MM.1S (cell line): ENCODE measurements at regions not wholly inside any gene's neighbourhood (a gene's known extent, or its start where the extent isn't known, plus 50 kb on each side); places are given as distances from the start of the nearest gene placed in this dataset.

Experiments
- DNase-seq: peaks from one replicate; pipeline ENCODE4 v3.0.0-alpha.2; 2015
- H2AFZ ChIP-seq: fragments of 300-600 bp; sonication (generic); 2 replicates; pipeline ENCODE4 v1.6.0; 2016; ENCODE audit warnings: antibody characterized with exemption, low read length
- H3F3A ChIP-seq: fragments of 300-600 bp; sonication (generic); 2 replicates; pipeline ENCODE4 v1.6.1; 2016; ENCODE audit warnings: mild to moderate bottlenecking, antibody characterized with exemption, low read length, moderate library complexity, mixed read lengths; ENCODE audit not compliant: insufficient read depth
- H3K27ac ChIP-seq: fragments of 300-600 bp; sonication (generic); 2 replicates; pipeline ENCODE4 v1.5.1; 2016; ENCODE audit warnings: mild to moderate bottlenecking, low read length
- H3K27me3 ChIP-seq: fragments of 300-600 bp; sonication (generic); replicated peaks from 2 replicates; pipeline ENCODE4 v1.6.0; 2016; ENCODE audit warnings: low read length; ENCODE audit not compliant: insufficient read depth
- H3K36me3 ChIP-seq: fragments of 300-600 bp; sonication (generic); replicated peaks from 2 replicates; pipeline ENCODE4 v1.6.1; 2016; ENCODE audit warnings: mild to moderate bottlenecking, low read length, mixed read lengths; ENCODE audit not compliant: insufficient read depth
- H3K4me1 ChIP-seq: fragments of 300-600 bp; sonication (generic); 2 replicates; pipeline ENCODE4 v1.6.1; 2016; ENCODE audit warnings: low read length, mixed read lengths
- H3K4me2 ChIP-seq: fragments of 300-600 bp; sonication (generic); 2 replicates; pipeline ENCODE4 v1.6.0; 2016; ENCODE audit warnings: low read depth, low read length
- H3K4me3 ChIP-seq: fragments of 300-600 bp; sonication (generic); 2 replicates; pipeline ENCODE4 v1.5.1; 2016; ENCODE audit warnings: low read length, mixed read lengths
- H3K79me2 ChIP-seq: fragments of 300-600 bp; sonication (generic); 2 replicates; pipeline ENCODE4 v1.6.1; 2016; ENCODE audit warnings: mixed run types, low read length, mixed read lengths
- H3K9ac ChIP-seq: fragments of 300-600 bp; sonication (generic); 2 replicates; pipeline ENCODE4 v1.6.1; 2016; ENCODE audit warnings: low read length, mixed read lengths
- H3K9me2 ChIP-seq: fragments of 300-600 bp; sonication (generic); replicated peaks from 2 replicates; pipeline ENCODE4 v1.6.1; 2016; ENCODE audit warnings: mild to moderate bottlenecking, low read length, mixed read lengths; ENCODE audit not compliant: insufficient read depth
- H3K9me3 ChIP-seq: fragments of 300-600 bp; sonication (generic); replicated peaks from 2 replicates; pipeline ENCODE4 v1.6.1; 2016; ENCODE audit warnings: mild to moderate bottlenecking, low read length, mixed read lengths; ENCODE audit not compliant: insufficient read depth
- H4K20me1 ChIP-seq: fragments of 300-600 bp; sonication (generic); 2 replicates; pipeline ENCODE4 v1.6.1; 2016; ENCODE audit warnings: mild to moderate bottlenecking, low read length, moderate library complexity, mixed read lengths; ENCODE audit not compliant: insufficient read depth
- CTCF ChIP-seq: fragments of 300-600 bp; sonication (generic); IDR thresholded peaks from 2 replicates; pipeline ENCODE4 v1.5.1; 2016; ENCODE audit warnings: antibody characterized with exemption, low read length, mixed read lengths
- EZH2 ChIP-seq: fragments of 300-600 bp; sonication (generic); optimal IDR thresholded peaks from 2 replicates; pipeline ENCODE3; 2017; ENCODE audit warnings: low read depth, mild to moderate bottlenecking, antibody characterized with exemption, low read length, mixed read lengths
- EZH2phosphoT487 ChIP-seq: fragments of 300-600 bp; sonication (generic); IDR thresholded peaks from 2 replicates; pipeline ENCODE4 v1.6.1; 2018; ENCODE audit warnings: antibody characterized with exemption, low read length

GRCh38 chr14:82533351-82533750 lies 999.7 kb upstream of the SEL1L start:
- no peak overlapping the region for H2AFZ ChIP-seq
- no peaks in the 10 kb centered on the region for H4K20me1 ChIP-seq
- TF ChIP-seq EZH2phosphoT487 (no peak), CTCF (no peak)
- no peaks in the 10 kb centered on the region for H3K4me1 ChIP-seq
- no peaks in the 10 kb centered on the region for H3F3A ChIP-seq
- H3K4me3 ChIP-seq: no peak overlapping the region
- H3K9me2 ChIP-seq: no peaks in the 10 kb centered on the region
- no peaks in the 10 kb centered on the region for H3K27me3 ChIP-seq
- no peaks in the 10 kb centered on the region for H3K36me3 ChIP-seq
- H3K27ac ChIP-seq: no peak overlapping the region
- no peak for DNase-seq
- H3K79me2 ChIP-seq: no peaks in the 10 kb centered on the region
- no peak overlapping the region for H3K4me2 ChIP-seq
- H3K9ac ChIP-seq: no peak overlapping the region
- H3K9me3 ChIP-seq: no peaks in the 10 kb centered on the region

- Histone ChIP-seq H3F3A (no peaks in the 10 kb centered on the region), H3K9me2 (no peaks in the 10 kb centered on the region), H4K20me1 (no peaks in the 10 kb centered on the region), H3K9me3 (no peaks in the 10 kb centered on the region), H3K27ac (no peak overlapping the region), H3K9ac (no peak overlapping the region), H3K4me2 (no peak overlapping the region), H3K4me3 (no peak overlapping the region), H3K4me1 (no peaks in the 10 kb centered on the region), H3K36me3 (no peaks in the 10 kb centered on the region), H3K27me3 (no peaks in the 10 kb centered on the region), H2AFZ (no peak overlapping the region), H3K79me2 (no peaks in the 10 kb centered on the region)
- no peak for DNase-seq
- TF ChIP-seq CTCF (no peak), EZH2phosphoT487 (no peak), EZH2 (no peak)
These were observed 1002.9 kb upstream of the SEL1L start for GRCh38 chr14:82536566-82536965.

- no peaks in the 10 kb centered on the region for H3K9me2 ChIP-seq
- H3K9ac ChIP-seq: no peak overlapping the region
- H3K27me3 ChIP-seq: no peaks in the 10 kb centered on the region
- H3K4me1 ChIP-seq: no peaks in the 10 kb centered on the region
- H3K4me2 ChIP-seq: no peak overlapping the region
- H3K27ac ChIP-seq: no peak overlapping the region
- H4K20me1 ChIP-seq: no peaks in the 10 kb centered on the region
- no peak for DNase-seq
- no peak for TF ChIP-seq EZH2phosphoT487
- TF ChIP-seq CTCF: no peak
- TF ChIP-seq EZH2: no peak
- H2AFZ ChIP-seq: no peak overlapping the region
- no peaks in the 10 kb centered on the region for H3K36me3 ChIP-seq
- H3F3A ChIP-seq: no peaks in the 10 kb centered on the region
- no peaks in the 10 kb centered on the region for H3K79me2 ChIP-seq
- no peaks in the 10 kb centered on the region for H3K9me3 ChIP-seq
- H3K4me3 ChIP-seq: no peak overlapping the region
These were observed 1004.2 kb upstream of the SEL1L start for GRCh38 chr14:82537831-82538230.
